Activated naive CD8-positive, alpha-beta T cell treated with anti-CD3 and anti-CD28 coated beads, Interleukin-2, amount 50 U/mL, for 24 hours (primary cell): ENCODE measurements at regions not wholly inside any gene's neighbourhood (a gene's known extent, or its start where the extent isn't known, plus 50 kb on each side); places are given as distances from the start of the nearest gene placed in this dataset.

ENCODE experiments used
- ATAC-seq: fragments of 150-1000 bp; cut with Tn5 transposase; one replicate; pipeline ENCODE4 v1.10.0; 2021
- DNase-seq: peaks from one replicate; pipeline ENCODE4 v3.0.0; 2021
- H3K27ac Mint-ChIP-seq: one replicate; pipeline ENCODE4 v1.8.0; 2021; ENCODE audit warnings: mild to moderate bottlenecking, mixed read lengths
- H3K27me3 Mint-ChIP-seq: one replicate; pipeline ENCODE4 v1.8.0; 2021; ENCODE audit warnings: mixed read lengths
- H3K36me3 Mint-ChIP-seq: one replicate; pipeline ENCODE4 v1.8.0; 2021; ENCODE audit warnings: low read depth, mixed read lengths
- H3K4me1 Mint-ChIP-seq: one replicate; pipeline ENCODE4 v1.8.0; 2021; ENCODE audit warnings: mixed read lengths
- H3K4me3 Mint-ChIP-seq: one replicate; pipeline ENCODE4 v1.8.0; 2021; ENCODE audit warnings: mild to moderate bottlenecking, moderate library complexity, mixed read lengths
- H3K9me3 Mint-ChIP-seq: one replicate; pipeline ENCODE4 v1.8.0; 2021; ENCODE audit warnings: mixed read lengths

DNA sequence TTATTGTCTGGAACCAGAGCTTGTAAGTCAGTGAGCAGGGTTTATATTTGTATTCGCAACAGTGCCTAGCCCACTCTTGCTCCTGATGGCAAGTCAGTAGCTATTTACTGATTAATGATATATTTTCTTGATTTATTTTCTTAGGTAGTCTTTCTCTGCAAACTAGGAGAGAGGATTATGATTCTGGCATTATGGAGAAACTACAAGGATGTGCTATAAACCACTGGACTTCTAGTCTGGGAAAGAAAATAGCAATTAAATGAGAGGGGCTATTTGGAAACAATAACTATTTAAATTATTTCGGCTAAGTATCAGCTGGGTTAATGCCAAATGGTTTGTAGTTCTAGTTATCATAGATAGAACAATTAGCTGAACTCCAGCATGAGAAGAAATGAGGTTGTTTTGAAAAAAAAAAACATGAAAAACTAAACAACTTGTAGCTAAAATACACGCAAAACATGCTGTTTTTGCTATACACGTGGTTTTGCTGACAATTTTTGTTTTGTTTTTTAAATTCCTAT is 304.9 kb upstream of the TCF21 start:
- peaks cover 6% of the 10 kb centered on the region for H3K27me3 Mint-ChIP-seq
- no peak for ATAC-seq
- no peak for DNase-seq

DNA sequence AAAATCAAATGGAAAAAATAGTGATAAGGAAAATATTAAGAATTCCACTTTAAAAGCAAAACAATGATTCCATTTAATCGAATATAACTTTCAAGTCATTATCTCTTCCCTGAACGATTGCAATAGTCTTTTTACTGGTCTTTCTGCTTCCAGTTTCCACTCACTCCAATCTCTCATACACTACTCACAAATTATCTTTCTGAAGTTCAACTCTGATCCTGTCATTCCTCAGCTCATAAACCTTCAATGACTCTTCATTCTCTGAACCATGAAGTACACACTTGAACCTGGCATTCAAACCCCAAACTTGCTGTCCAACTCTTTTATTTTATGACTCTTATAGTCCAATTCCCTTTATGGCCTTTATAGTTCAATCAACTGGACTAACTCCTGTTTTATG is 304.1 kb upstream of the TCF21 start:
- H3K27me3 Mint-ChIP-seq = no peaks in the 10 kb centered on the region
- no peak overlapping the region for H3K27ac Mint-ChIP-seq
- no peak overlapping the region for H3K4me3 Mint-ChIP-seq
- no peaks in the 10 kb centered on the region for H3K9me3 Mint-ChIP-seq
- no peak for ATAC-seq
- no peak for DNase-seq
- H3K4me1 Mint-ChIP-seq = no peaks in the 10 kb centered on the region
- H3K36me3 Mint-ChIP-seq = no peaks in the 10 kb centered on the region

More for the DNA sequence above, 304.9 kb upstream of the TCF21 start:
- Mint-ChIP-seq H3K4me1 (no peaks in the 10 kb centered on the region), H3K27ac (no peak overlapping the region), H3K36me3 (no peaks in the 10 kb centered on the region), H3K9me3 (no peaks in the 10 kb centered on the region), H3K4me3 (no peak overlapping the region)

DNA sequence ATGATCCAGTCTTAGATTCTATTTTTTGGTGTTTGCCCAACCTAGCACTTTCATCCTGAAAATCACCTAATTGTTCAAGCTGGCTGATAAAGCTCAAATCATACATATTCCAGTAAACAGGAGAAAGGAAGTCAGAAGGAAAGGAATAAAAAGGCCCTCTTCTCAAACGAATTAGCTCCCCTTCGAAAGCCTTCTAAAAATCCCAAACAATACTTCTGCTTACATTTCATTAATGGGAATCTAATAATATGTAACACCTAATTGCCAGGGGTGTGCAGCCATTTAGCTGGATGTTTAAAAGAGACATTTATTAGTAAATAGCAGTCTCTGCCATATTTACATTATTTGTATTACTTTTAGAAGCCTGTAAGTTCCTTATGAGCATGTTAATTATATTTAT is 302.9 kb upstream of the TCF21 start:
- no peak overlapping the region for H3K4me3 Mint-ChIP-seq
- DNase-seq = no peak
- no peaks in the 10 kb centered on the region for H3K4me1 Mint-ChIP-seq
- no peaks in the 10 kb centered on the region for H3K27me3 Mint-ChIP-seq
- H3K9me3 Mint-ChIP-seq = no peaks in the 10 kb centered on the region
- no peak overlapping the region for H3K27ac Mint-ChIP-seq
- H3K36me3 Mint-ChIP-seq = no peaks in the 10 kb centered on the region
- no peak for ATAC-seq

DNA sequence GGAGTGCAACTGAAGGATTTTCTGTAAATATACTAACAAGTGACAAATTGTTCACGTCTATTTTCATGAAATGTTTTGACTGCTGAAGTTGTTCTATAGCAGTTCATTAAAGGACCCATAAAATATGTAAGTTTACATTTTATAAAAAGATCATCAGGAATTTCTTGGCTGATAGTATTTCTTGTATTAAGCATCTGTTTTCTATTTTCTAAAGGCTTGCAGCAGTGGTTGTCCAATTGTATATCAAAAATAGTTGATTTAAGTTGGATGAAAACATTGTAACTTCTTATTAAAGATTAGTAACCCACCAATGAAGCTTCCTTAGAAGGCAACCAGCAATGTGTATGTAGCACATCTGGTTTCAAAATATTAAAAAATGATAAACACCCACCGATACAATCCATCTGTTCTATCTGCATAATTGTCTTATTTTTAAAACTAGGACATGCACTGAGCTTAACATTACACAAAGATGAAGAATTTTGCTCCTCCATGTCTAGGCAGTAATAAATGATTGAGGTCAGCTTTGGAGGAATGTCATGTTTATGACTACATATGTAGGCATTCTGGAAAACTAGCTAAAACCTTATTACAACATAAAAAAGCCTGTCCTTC is 301.3 kb upstream of the TCF21 start:
- Mint-ChIP-seq H3K27me3 (no peaks in the 10 kb centered on the region), H3K9me3 (no peaks in the 10 kb centered on the region), H3K27ac (no peak overlapping the region), H3K4me3 (no peak overlapping the region), H3K36me3 (no peaks in the 10 kb centered on the region), H3K4me1 (no peaks in the 10 kb centered on the region)
- no peak for ATAC-seq
- no peak for DNase-seq

DNA sequence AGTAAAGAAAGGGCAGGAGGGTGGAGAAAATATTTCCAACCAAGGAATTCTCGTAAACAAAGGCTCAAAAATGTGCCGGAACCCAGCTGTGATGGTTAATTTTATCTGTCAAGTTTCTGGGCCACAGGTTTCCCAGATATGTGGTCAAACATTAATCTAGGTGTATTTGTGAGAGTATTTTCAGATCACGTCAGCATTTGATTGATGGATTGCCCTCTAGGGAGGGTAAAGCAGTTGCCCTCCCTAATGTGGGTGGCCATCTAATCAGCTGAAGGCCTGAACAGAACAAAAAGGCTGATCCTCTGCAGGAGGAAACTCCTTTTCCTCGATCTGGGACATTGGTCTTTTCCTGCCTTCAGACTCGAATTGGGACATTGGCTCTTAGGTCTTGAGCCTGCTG is 298.7 kb upstream of the TCF21 start:
- Mint-ChIP-seq H3K36me3 (no peaks in the 10 kb centered on the region), H3K4me1 (no peaks in the 10 kb centered on the region), H3K9me3 (no peaks in the 10 kb centered on the region), H3K27me3 (no peaks in the 10 kb centered on the region), H3K4me3 (no peak overlapping the region), H3K27ac (no peak overlapping the region)
- ATAC-seq (no peak), DNase-seq (no peak)

DNA sequence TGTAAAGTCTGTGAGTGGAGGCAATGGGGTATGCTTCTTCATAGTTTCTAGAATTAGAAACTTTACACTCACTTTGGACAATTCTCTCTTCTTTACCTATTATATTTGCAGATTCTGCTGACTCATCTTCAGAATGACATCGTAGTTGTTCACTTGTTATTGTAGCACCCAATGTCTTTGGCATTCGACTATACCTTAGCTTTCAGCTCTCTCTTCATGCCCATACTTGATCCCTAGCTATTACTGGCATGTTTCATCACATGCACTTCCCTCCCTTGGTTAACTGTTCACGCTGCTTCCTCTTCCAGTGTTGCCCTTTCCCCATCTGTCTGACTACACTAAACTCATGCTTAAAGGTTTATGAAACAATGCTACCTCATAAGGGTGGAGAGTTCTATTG is 298.1 kb upstream of the TCF21 start:
- Mint-ChIP-seq H3K27ac (no peak overlapping the region), H3K27me3 (no peaks in the 10 kb centered on the region), H3K36me3 (no peaks in the 10 kb centered on the region), H3K4me1 (no peaks in the 10 kb centered on the region), H3K9me3 (no peaks in the 10 kb centered on the region), H3K4me3 (no peak overlapping the region)
- DNase-seq = no peak
- no peak for ATAC-seq

DNA sequence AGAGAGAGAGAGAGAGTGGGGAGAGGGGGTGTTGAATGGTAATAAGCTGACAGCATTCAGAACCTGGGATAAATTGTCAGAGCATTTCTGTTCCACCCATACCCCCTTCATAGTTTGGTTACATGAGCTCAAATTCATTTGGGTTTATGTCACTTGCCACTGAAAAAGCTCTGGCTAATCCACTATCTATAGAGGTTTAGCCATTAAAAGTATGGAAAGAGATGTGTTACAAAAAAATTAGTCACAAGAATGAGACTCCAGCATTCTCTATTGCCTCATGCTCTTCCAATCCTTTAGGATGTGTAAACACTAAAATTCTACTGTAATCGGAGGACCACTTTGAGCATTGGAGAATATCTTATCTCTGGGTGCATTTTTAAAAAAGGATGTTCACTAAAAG is 297.6 kb upstream of the TCF21 start:
- DNase-seq (no peak), ATAC-seq (no peak)
- Mint-ChIP-seq H3K27me3 (no peaks in the 10 kb centered on the region), H3K9me3 (no peaks in the 10 kb centered on the region), H3K4me1 (no peaks in the 10 kb centered on the region), H3K36me3 (no peaks in the 10 kb centered on the region), H3K4me3 (no peak overlapping the region), H3K27ac (no peak overlapping the region)

DNA sequence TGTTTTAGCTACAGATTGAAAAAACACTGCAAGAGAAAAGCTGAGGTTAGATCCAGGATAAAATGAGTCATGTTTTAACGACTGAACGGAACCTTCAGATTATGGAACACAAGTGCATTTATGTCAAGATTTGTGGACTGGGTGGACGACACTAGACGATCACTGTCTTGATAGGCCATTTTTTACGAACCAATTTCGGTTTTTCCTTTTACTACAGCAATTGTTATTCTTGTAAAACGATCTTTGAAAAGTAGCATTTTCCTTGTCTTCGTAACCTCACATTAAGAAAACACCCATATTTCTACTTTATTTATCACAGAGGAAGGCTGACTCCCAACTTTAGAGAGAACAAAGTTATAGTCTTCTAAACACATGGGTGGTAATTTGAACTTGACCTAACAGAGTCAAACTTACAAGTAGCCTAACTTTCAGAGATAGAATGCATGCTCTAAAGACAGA is 294.2 kb upstream of the TCF21 start:
- H3K27ac Mint-ChIP-seq = no peak overlapping the region

DNA sequence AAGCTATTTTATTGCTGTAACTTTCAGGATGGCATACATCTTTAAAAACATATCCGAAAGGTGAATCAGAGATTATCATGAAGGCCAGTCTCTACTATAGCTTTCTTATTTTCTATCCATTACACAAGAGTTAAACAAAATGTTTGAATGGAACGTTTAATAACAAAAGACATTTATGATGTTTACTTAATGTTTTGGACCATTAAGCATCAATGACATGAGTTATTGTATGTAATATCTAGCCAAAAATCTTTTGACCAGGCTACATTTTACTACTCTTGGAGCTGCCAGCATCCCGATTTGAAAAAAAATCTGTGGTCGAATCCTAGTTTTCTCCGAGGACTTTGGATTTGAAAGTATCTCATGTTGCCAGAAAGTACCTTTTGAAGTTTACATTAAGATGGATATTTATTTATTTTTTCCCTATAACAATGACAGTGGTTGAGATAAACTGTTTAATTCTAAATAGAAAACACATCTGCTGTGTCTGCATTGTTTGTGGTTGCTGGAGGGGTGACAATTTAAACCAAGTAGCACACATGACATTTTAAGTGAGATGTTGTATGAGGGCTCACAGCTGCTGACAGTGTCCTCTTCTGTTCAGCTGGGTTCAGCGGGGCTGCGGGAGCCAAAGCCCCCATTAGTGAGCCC is 293.7 kb upstream of the TCF21 start:
- H3K27me3 Mint-ChIP-seq = no peaks in the 10 kb centered on the region
- H3K4me3 Mint-ChIP-seq = no peak overlapping the region
- H3K9me3 Mint-ChIP-seq = no peaks in the 10 kb centered on the region
- no peaks in the 10 kb centered on the region for H3K36me3 Mint-ChIP-seq
- H3K4me1 Mint-ChIP-seq = no peaks in the 10 kb centered on the region
- H3K27ac Mint-ChIP-seq = no peak overlapping the region
- ATAC-seq = no peak
- no peak for DNase-seq

More for the DNA sequence above, 294.2 kb upstream of the TCF21 start:
- Mint-ChIP-seq H3K9me3 (no peaks in the 10 kb centered on the region), H3K4me1 (no peaks in the 10 kb centered on the region), H3K27me3 (no peaks in the 10 kb centered on the region), H3K36me3 (no peaks in the 10 kb centered on the region), H3K4me3 (no peak overlapping the region)
- no peak for ATAC-seq
- DNase-seq = no peak

DNA sequence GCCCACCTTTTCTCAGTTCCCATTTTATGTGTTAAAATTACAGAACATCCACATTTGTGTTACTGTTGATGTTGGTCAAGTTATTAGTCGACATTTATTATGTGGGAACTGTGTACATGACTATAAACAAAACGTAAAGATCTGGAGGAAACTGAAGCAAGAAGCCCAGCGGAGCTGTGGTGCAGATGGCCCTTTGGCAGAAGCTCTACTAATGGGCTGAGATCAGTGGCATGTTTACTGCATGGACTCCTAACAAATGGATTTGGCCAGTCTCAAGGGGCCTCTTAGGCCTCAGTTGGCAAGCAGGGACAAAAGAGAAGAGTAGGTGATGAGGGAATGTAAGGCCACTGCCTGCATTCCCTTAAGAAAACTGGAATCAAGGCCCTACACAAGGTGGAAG is 282.1 kb upstream of the TCF21 start:
- Mint-ChIP-seq H3K4me1 (no peaks in the 10 kb centered on the region), H3K27ac (no peak overlapping the region), H3K27me3 (no peaks in the 10 kb centered on the region), H3K36me3 (no peaks in the 10 kb centered on the region), H3K9me3 (no peaks in the 10 kb centered on the region), H3K4me3 (no peak overlapping the region)
- ATAC-seq (no peak), DNase-seq (no peak)

DNA sequence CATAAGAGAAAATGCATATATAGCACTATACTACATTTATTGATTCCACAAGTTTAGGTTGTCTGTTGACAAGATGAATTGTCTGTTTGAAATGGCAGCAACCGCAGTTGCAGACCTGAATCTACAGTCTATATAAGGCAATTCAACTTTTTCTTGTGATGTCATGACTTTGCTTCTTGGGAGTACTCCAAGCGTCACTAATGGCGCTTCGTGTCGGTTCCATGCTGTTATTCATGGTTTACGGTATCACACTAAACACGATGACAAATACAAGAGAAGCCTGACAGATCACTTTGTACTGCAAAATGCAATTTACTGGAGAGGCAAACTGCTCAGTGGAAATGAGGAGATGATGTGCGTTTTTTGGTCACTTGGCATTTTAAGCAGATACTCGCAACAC is 280.3 kb upstream of the TCF21 start:
- no peak overlapping the region for H3K27ac Mint-ChIP-seq

DNA sequence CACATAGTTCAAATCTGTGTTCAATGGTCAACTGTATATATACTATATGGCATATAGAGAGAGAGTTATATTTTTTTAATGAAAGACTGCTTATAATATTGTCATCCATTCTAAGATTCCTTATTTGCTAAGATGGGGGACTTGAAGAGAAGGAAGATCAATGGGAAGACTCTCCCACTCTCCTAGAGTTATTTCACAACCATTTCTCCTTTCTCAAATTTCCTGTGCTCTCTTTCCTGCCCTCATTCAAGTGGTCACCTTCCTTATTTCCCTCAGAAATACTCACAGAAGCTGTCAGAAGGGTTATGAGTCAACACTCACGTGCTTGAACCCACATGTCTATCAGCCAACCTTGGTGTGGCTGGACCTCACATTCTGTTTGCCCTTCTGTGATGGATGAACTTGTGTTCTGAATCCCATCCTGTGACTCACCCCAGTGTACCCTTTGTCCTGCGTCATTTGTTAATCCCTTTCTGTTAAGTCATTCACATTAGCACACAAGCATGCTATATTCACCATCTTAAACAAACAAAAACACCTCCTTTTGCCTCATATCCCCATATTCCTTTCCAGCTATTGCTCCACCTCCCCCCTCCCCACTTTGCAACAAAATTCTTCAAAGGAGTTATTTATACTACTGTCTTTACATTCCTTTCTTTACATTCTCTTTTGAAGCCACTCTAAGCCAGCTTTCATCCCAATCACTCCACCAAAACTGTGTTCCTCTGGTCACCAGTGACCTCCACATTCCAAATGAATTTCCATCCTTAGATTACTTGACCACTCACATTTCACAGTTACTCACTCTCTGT is 279.3 kb upstream of the TCF21 start:
- Mint-ChIP-seq H3K36me3 (no peaks in the 10 kb centered on the region), H3K27ac (no peak overlapping the region), H3K4me3 (no peak overlapping the region), H3K27me3 (no peaks in the 10 kb centered on the region), H3K9me3 (no peaks in the 10 kb centered on the region), H3K4me1 (no peaks in the 10 kb centered on the region)
- no peak for DNase-seq
- ATAC-seq = no peak

More for the DNA sequence above, 280.3 kb upstream of the TCF21 start:
- H3K9me3 Mint-ChIP-seq = no peaks in the 10 kb centered on the region
- no peaks in the 10 kb centered on the region for H3K27me3 Mint-ChIP-seq
- H3K36me3 Mint-ChIP-seq = no peaks in the 10 kb centered on the region
- no peak overlapping the region for H3K4me3 Mint-ChIP-seq
- H3K4me1 Mint-ChIP-seq = no peaks in the 10 kb centered on the region
- DNase-seq = no peak
- ATAC-seq = no peak

DNA sequence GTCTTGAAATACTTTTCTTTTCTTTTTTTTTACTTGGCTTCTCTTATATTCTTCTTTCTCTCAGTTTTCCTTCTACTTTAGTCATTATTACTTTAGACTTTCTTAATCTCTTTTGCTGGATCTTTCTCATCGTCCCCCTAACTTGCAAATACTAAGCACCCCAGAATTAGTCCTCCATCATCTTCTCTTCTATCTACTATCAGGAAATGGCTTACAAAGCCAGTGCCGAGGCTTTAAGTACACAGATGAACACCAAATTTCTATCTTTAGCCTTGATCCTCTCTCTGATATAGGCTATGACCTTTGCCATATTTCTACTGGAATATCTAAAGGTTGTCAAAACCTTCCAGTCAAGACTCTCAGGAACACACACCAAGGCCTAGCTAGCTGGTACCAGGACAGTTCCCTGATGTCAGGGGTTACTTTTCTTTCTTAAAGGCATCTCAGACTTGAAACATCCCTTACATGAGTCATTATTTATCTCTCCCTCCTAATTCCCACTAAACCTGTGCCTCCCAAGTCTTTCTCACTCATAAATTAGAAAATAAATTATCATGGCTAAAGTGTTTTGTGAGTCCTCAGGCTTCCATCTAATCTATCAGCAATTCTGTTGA is 278.6 kb upstream of the TCF21 start:
- no peaks in the 10 kb centered on the region for H3K9me3 Mint-ChIP-seq
- H3K27ac Mint-ChIP-seq = no peak overlapping the region
- no peak for DNase-seq
- H3K4me3 Mint-ChIP-seq = no peak overlapping the region
- H3K27me3 Mint-ChIP-seq = no peaks in the 10 kb centered on the region
- no peak for ATAC-seq
- H3K4me1 Mint-ChIP-seq = no peaks in the 10 kb centered on the region
- no peaks in the 10 kb centered on the region for H3K36me3 Mint-ChIP-seq

DNA sequence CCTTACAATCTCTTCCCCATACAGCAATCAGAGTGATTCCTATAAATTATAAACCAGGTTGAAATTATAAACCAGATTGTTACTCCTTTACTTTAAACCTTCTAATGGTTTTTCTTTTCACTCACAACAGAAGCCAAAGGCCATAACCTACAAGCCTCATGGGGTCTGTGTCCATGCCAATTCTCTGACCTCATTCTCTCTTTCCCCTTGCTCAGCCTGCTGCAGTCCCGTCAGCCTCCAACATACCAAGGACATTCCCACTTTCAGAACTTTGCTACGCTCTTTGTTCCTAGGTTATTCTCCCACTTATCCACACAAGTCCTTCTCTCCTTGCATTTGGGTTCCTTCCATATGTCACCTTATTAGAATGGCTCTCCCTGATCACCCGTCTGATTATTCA is 277.9 kb upstream of the TCF21 start:
- Mint-ChIP-seq H3K9me3 (no peaks in the 10 kb centered on the region), H3K4me1 (no peaks in the 10 kb centered on the region), H3K27ac (no peak overlapping the region), H3K36me3 (no peaks in the 10 kb centered on the region), H3K27me3 (no peaks in the 10 kb centered on the region), H3K4me3 (no peak overlapping the region)
- ATAC-seq (no peak), DNase-seq (no peak)

DNA sequence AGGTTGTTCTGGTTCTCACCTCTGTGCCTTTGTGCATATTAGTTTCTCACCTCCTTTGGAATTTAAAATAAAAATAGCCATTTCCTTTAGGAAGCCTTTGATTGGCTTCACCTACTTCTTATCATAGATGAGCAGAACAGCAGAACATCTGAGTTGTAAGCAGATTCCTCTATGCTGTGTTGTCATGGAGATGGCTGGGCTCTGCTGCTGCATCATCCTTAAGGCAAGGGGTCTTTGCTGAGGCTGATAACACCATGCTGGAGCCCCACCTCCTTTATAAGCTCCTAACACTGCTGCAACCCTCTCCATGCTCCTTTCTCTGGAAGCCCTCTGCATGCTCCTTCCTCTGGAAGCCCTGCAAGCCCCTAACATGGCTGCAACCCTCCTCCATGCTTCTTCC is 276.5 kb upstream of the TCF21 start:
- H3K27me3 Mint-ChIP-seq = no peaks in the 10 kb centered on the region
- no peak for DNase-seq
- H3K36me3 Mint-ChIP-seq = no peaks in the 10 kb centered on the region
- no peak overlapping the region for H3K27ac Mint-ChIP-seq
- no peak for ATAC-seq
- no peak overlapping the region for H3K4me3 Mint-ChIP-seq
- no peaks in the 10 kb centered on the region for H3K4me1 Mint-ChIP-seq
- peaks cover 5% of the 10 kb centered on the region for H3K9me3 Mint-ChIP-seq
